GM12892 (cell line): ENCODE measurements at regions not wholly inside any gene's neighbourhood (a gene's known extent, or its start where the extent isn't known, plus 50 kb on each side); places are given as distances from the start of the nearest gene placed in this dataset.

Source experiments
- POLR2A ChIP-seq: IDR thresholded peaks from 2 replicates; pipeline ENCODE4 v1.6.1; 2011; ENCODE audit warnings: low read depth, low read length, control low read depth
- POLR2AphosphoS5 ChIP-seq: IDR thresholded peaks from 2 replicates; pipeline ENCODE4 v1.6.1; 2011; ENCODE audit warnings: low read depth, low read length, control low read depth

DNA sequence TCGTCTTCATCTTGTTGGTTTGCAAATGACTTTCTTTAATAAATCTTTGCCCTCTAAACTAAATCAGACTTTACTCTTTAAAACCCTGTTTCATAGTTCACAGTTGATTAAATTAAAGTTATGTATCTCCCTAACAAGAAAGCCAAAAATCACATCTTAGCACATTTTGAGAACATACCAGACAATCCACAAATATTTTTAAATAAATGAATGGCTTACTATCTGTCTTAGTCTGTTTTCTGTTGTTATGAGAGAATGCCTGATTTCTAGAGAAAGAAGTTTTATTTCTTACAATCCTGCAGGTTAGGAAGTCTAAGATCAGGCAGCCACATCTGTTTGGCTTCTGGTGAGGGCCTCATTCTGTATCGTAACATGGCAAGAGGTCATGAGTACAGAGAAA is 1090.2 kb upstream of the PIK3C3 start:
- no peak for TF ChIP-seq POLR2A
- TF ChIP-seq POLR2AphosphoS5 = no peak
